Ovary (tissue), 3 donors: ENCODE measurements at regions not wholly inside any gene's neighbourhood (a gene's known extent, or its start where the extent isn't known, plus 50 kb on each side); places are given as distances from the start of the nearest gene placed in this dataset.

Source experiments
- POLR2A ChIP-seq: fragments of 450-650 bp; IDR thresholded peaks from one replicate; pipeline ENCODE4 v1.6.1; 2017; ENCODE audit warnings: antibody characterized with exemption, mild to moderate bottlenecking, moderate library complexity
- TF ChIP-seq, protein P1 (sequence below), 3 donors: fragments of 450-650 bp in 2 of 3; fragments of 200-600 bp in 1 of 3; IDR thresholded peaks; one replicate each; pipeline versions ENCODE4 v1.5.1 to v1.8.0; 2016 to 2022; ENCODE audit warnings: antibody characterized with exemption in 3 of 3, mild to moderate bottlenecking in 1 of 3
- donor health status: DM: no; HTN: no; CAD: no.

DNA sequence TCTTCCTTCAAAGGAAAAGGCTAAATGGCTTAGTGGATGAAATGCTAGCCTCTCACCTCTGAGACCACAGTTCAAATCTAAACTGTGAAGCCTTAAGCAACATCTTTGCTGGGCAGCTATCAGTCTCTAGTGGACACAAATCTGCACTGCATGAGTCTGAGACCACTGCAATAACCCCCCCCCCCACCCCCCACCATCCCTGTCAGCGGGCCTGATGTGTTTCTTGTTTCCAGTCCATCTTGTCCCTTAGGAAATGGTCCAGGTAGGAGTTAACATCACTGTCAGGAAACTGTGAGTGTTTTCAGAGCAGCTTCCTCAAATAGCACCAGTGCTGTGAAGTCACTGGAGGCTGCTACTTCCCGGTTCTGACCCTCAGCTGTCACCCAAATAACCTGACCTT, 140.6 kb upstream of the TMCO5A start:
- no peak for TF ChIP-seq POLR2A
- TF ChIP-seq, protein P1, sequence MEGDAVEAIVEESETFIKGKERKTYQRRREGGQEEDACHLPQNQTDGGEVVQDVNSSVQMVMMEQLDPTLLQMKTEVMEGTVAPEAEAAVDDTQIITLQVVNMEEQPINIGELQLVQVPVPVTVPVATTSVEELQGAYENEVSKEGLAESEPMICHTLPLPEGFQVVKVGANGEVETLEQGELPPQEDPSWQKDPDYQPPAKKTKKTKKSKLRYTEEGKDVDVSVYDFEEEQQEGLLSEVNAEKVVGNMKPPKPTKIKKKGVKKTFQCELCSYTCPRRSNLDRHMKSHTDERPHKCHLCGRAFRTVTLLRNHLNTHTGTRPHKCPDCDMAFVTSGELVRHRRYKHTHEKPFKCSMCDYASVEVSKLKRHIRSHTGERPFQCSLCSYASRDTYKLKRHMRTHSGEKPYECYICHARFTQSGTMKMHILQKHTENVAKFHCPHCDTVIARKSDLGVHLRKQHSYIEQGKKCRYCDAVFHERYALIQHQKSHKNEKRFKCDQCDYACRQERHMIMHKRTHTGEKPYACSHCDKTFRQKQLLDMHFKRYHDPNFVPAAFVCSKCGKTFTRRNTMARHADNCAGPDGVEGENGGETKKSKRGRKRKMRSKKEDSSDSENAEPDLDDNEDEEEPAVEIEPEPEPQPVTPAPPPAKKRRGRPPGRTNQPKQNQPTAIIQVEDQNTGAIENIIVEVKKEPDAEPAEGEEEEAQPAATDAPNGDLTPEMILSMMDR (IDR thresholded peaks at IDR 0.05) = no peak
